ENCODE measurements at regions not wholly inside any gene's neighbourhood (a gene's known extent, or its start where the extent isn't known, plus 50 kb on each side); places are given as distances from the start of the nearest gene placed in this dataset.

DNA sequence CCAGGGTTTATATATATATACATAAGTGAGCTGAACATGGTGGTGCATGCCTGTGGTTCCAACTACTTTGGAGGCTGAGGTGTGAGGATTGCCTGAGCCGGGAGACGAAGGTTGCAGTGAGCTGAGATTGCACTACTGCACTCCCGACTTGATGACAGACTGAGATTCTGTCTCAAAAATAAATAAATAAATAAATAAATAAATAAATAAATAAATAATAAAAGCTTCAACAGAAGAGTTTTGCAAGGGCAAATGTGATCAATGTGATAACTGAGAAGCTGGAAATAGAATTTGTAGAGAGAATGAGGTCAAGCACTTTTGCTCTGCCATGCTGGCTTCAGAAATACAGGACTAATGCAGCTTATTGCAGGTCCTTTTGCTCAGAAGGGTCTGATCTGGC lies 855.8 kb upstream of the PRMT6 start:
- DNase-seq (ENCODE audit: low spot score in 2 of 2) = no peak
- TF ChIP-seq POLR2A (IDR thresholded peaks at IDR 0.05) = no peak
- TF ChIP-seq, protein P1, sequence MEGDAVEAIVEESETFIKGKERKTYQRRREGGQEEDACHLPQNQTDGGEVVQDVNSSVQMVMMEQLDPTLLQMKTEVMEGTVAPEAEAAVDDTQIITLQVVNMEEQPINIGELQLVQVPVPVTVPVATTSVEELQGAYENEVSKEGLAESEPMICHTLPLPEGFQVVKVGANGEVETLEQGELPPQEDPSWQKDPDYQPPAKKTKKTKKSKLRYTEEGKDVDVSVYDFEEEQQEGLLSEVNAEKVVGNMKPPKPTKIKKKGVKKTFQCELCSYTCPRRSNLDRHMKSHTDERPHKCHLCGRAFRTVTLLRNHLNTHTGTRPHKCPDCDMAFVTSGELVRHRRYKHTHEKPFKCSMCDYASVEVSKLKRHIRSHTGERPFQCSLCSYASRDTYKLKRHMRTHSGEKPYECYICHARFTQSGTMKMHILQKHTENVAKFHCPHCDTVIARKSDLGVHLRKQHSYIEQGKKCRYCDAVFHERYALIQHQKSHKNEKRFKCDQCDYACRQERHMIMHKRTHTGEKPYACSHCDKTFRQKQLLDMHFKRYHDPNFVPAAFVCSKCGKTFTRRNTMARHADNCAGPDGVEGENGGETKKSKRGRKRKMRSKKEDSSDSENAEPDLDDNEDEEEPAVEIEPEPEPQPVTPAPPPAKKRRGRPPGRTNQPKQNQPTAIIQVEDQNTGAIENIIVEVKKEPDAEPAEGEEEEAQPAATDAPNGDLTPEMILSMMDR (IDR thresholded peaks at IDR 0.05) = no peak
- intact Hi-C loops (cut with DNase I; ENCODE audit: low total_unique reads) = no loop called here
- WGBS, 2 donors = 85 to 93% methylated on average over 3 of the region's 3 CpGs
- H3K4me3 ChIP-seq (ENCODE audit: low read depth, poor library complexity, severe bottlenecking) = no peak overlapping the region

DNA sequence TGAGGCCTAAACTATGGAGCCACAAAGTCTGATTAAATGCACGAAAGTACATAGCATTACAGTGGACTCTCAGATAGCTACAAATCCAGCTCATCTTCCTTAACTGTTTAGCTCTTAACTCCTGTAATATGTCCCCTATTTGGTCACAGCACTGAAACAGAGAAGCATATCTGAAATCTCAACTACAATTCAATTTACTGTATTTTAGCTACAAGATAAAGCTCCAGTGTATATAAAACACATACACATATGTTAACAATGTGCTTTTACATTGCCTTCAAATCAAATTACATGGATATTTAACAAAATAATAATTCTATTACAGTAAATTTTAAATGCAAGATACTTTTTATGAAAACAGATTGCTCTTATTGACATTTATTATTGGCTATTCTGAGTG lies 849.3 kb upstream of the PRMT6 start:
- no peak for TF ChIP-seq POLR2A (IDR thresholded peaks at IDR 0.05)
- TF ChIP-seq, protein P1 (IDR thresholded peaks at IDR 0.05) = no peak
- H3K4me3 ChIP-seq (ENCODE audit: low read depth, poor library complexity, severe bottlenecking) = no peak overlapping the region
- WGBS, 2 donors = 84 to 92% methylated on average over 1 of the region's 1 CpG
- no peak for DNase-seq (ENCODE audit: low spot score in 2 of 2)
- intact Hi-C loops (cut with DNase I; ENCODE audit: low total_unique reads) = no loop called here

DNA sequence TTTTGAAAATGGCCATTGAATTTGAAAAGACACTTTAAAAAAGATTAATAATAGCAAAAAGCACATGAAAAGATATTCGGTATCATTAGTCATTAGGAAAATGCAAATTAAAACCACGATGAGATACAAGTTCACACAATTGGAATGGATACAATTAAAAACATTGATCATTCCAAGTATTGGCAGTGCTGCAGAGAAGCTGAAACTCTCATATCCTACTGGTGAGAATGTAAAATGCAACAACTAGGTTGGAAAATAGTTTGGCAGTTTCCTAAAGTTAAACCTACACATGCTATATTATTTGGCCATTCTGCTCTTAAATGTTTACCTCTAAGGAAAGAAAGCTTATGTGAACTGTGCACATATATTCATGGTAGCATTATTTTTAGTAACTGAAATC lies 838.7 kb upstream of the PRMT6 start:
- no peak for DNase-seq (ENCODE audit: low spot score in 2 of 2)
- WGBS, 2 donors = 22 to 28% methylated on average over 2 of the region's 2 CpGs
- intact Hi-C loops (cut with DNase I; ENCODE audit: low total_unique reads) = no loop called here
- H3K4me3 ChIP-seq (ENCODE audit: low read depth, poor library complexity, severe bottlenecking) = no peak overlapping the region
- TF ChIP-seq, protein P1 (IDR thresholded peaks at IDR 0.05) = no peak

DNA sequence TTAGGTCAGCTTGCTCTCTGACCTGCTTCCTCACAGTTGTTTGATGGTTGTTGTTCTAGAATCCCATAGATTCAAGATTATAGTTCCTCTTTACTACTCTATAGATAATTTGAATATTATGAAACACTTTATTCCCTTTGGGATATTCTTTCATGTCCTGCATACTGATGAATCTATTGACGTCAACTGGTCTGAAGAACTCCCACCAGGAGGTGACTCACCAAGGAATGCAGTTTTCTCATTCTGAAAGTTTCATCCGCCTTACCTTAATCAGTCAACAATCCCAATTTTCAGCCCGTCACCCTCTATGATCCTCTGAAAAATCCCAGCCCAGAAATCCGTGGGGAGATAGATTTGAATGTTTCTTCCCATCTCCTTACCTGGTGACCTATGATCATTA lies 834.1 kb upstream of the PRMT6 start:
- WGBS, 2 donors = 72 to 88% methylated on average over 4 of the region's 4 CpGs
- intact Hi-C loops (cut with DNase I; ENCODE audit: low total_unique reads) = no loop called here
- DNase-seq (ENCODE audit: low spot score in 2 of 2) = no peak

DNA sequence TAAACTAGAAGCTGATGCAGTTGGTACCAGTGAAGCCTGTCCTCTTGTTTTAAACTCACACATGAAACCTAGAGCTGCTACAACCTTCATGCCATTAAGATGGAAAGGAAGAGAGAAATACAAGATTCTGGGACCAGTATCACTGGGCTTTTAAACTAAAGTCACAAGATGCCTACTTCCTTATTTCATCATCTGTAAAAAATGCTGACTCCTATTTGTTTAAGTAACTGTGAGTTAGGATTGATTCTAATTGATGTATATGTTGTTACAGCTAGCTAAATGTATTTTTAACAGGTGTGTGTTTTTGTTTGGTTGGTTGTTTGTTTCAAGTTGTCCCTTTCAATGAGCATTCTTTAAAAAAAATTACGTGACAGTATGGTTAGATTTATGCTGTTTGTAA lies 833.3 kb upstream of the PRMT6 start:
- WGBS, 2 donors = 79 to 88% methylated on average over 1 of the region's 1 CpG
- intact Hi-C loops (cut with DNase I; ENCODE audit: low total_unique reads) = no loop called here
- no peak overlapping the region for H3K4me3 ChIP-seq (ENCODE audit: low read depth, poor library complexity, severe bottlenecking)
- TF ChIP-seq, protein P1 (IDR thresholded peaks at IDR 0.05) = no peak
- TF ChIP-seq POLR2A (IDR thresholded peaks at IDR 0.05) = no peak
- no peak for DNase-seq (ENCODE audit: low spot score in 2 of 2)

More for the DNA sequence above, 834.1 kb upstream of the PRMT6 start:
- TF ChIP-seq POLR2A (IDR thresholded peaks at IDR 0.05) = no peak
- no peak overlapping the region for H3K4me3 ChIP-seq (ENCODE audit: low read depth, poor library complexity, severe bottlenecking)

DNA sequence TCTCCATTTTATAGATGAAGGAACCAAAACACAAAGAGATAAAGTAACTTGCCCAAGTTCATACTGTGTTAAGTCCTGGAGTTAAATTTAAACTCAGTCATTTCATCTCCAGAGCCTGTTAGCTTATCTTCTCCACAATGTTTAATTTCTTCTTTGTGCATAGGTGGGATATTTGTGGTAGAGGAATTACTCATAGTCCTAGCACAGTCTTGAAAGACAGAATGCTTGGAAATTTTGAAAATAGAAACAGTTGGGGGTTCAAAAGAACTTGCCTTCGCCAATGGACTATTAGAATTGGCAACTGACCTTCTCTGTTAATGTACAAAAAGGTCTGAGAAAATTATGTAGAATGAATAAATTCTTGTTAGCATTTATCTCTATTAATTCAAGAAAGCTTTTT lies 832.0 kb upstream of the PRMT6 start:
- no peak for DNase-seq (ENCODE audit: low spot score in 2 of 2)
- no peak overlapping the region for H3K4me3 ChIP-seq (ENCODE audit: low read depth, poor library complexity, severe bottlenecking)
- intact Hi-C loops (cut with DNase I; ENCODE audit: low total_unique reads) = no loop called here
- WGBS, 2 donors = 68 to 73% methylated on average over 1 of the region's 1 CpG
- TF ChIP-seq, protein P1 (IDR thresholded peaks at IDR 0.05) = no peak
- TF ChIP-seq POLR2A (IDR thresholded peaks at IDR 0.05) = no peak
